K562 (cell line): ENCODE measurements at regions not wholly inside any gene's neighbourhood (a gene's known extent, or its start where the extent isn't known, plus 50 kb on each side); places are given as distances from the start of the nearest gene placed in this dataset.

Experiments
- ATAC-seq: fragments of 200-7000 bp; cut with Tn5 transposase; 3 replicates; pipeline ENCODE4 v1.9.1; 2020; ENCODE audit warnings: moderate library complexity
- BruUV-seq: library from RNA; stranded (reverse); fragments of 400-500 nt; replicated peaks from 2 replicates; lab custom pipeline; 2021; lab: Mats Ljungman, UMichigan
- CTCF ChIA-PET: fragments of 300-600 bp; formaldehyde crosslinking; extraction: SDS; loops from one replicate; lab custom pipeline; 2021; ENCODE audit warnings: low intra/inter-chr PET ratio; lab: Yijun Ruan, JAX
- POLR2A ChIA-PET: fragments of 300-600, 350-650 bp; sonication (Branson Sonifier 250); formaldehyde crosslinking; extraction: SDS; loops from one replicate; lab custom pipeline; 2021; ENCODE audit warnings: antibody characterized with exemption, inconsistent platforms; lab: Yijun Ruan, JAX
- DNase-seq, 4 experiments: peaks; one replicate each; pipeline versions ENCODE4 v3.0.0 to v3.0.0-alpha.2; 2011 to 2018; ENCODE audit warnings: low spot score in 3 of 4, mixed read lengths in 3 of 4; ENCODE audit errors: extremely low read depth in 1 of 4
- FAIRE-seq: peaks from 2 replicates; lab custom pipeline; 2011; peaks lifted over from hg19 to GRCh38; lab: Jason Lieb, UNC
- H2AFZ ChIP-seq: 2 replicates; pipeline ENCODE4 v1.6.0; 2011; ENCODE audit warnings: low read depth, low read length, control low read depth, inconsistent platforms
- H3K27ac ChIP-seq: fragments of 200-600 bp; 3 replicates; pipeline ENCODE4 v1.8.0; 2011; ENCODE audit warnings: low read depth, mild to moderate bottlenecking, control low read depth, inconsistent platforms, low read length, moderate library complexity, mixed read lengths; ENCODE audit errors: extremely low read depth
- H3K27me3 ChIP-seq, 2 experiments: fragments of 300-600 bp in 1 of 2; 2 replicates in 1 of 2; 3 replicates in 1 of 2; pipeline versions ENCODE4 v1.6.0 to v1.8.0; 2011; ENCODE audit warnings: inconsistent platforms in 2 of 2, low read length in 2 of 2, mild to moderate bottlenecking in 1 of 2, mixed read lengths in 1 of 2, moderate library complexity in 1 of 2; ENCODE audit not compliant: control insufficient read depth in 2 of 2, insufficient read depth in 2 of 2
- H3K36me3 ChIP-seq: fragments of 300-600 bp; 3 replicates; pipeline ENCODE4 v1.8.0; 2011; ENCODE audit warnings: mild to moderate bottlenecking, low read length, inconsistent platforms; ENCODE audit not compliant: control insufficient read depth, insufficient read depth
- H3K4me1 ChIP-seq, 2 experiments: fragments of 200-600 bp in 1 of 2; replicated peaks in 1 of 2; 2 replicates in 1 of 2; 3 replicates in 1 of 2; pipeline versions ENCODE4 v1.5.1 to v1.8.0; 2011; ENCODE audit warnings: inconsistent platforms in 2 of 2, low read length in 2 of 2, mild to moderate bottlenecking in 1 of 2, mixed read lengths in 1 of 2, moderate library complexity in 1 of 2; ENCODE audit not compliant: control insufficient read depth in 2 of 2, insufficient read depth in 2 of 2
- H3K4me2 ChIP-seq: 2 replicates; pipeline ENCODE4 v1.6.1; 2011; ENCODE audit warnings: low read length, control low read depth, inconsistent platforms, mixed read lengths; ENCODE audit not compliant: insufficient read depth
- H3K4me3 ChIP-seq: fragments of 200-600 bp; sonication (generic), shearing (Covaris generic); 2 replicates; pipeline ENCODE4 v1.5.1; 2016; ENCODE audit warnings: control low read depth, inconsistent platforms
- H3K79me2 ChIP-seq: fragments of 200-600 bp; 3 replicates; pipeline ENCODE4 v1.8.0; 2011; ENCODE audit warnings: low read length, inconsistent platforms; ENCODE audit not compliant: control insufficient read depth, insufficient read depth
- H3K9ac ChIP-seq, 2 experiments: 2 replicates each; pipeline versions ENCODE4 v1.6.0 to v1.6.1; 2011; ENCODE audit warnings: low read depth in 2 of 2, low read length in 2 of 2, control low read depth in 1 of 2, inconsistent platforms in 1 of 2, mild to moderate bottlenecking in 1 of 2, mixed read lengths in 1 of 2; ENCODE audit not compliant: insufficient read depth in 1 of 2
- H3K9me1 ChIP-seq: one replicate; pipeline ENCODE4 v1.6.0; 2011; ENCODE audit warnings: inconsistent platforms, mild to moderate bottlenecking, low read length, moderate library complexity; ENCODE audit not compliant: control insufficient read depth, insufficient read depth
- H3K9me3 ChIP-seq: replicated peaks from 2 replicates; pipeline ENCODE4 v1.5.1; 2011; ENCODE audit warnings: low read depth, low read length, inconsistent platforms; ENCODE audit not compliant: control insufficient read depth, insufficient read depth
- H4K20me1 ChIP-seq: replicated peaks from 2 replicates; pipeline ENCODE4 v1.6.1; 2011; ENCODE audit warnings: low read length, inconsistent platforms, mixed read lengths; ENCODE audit not compliant: control insufficient read depth, insufficient read depth
- GTF3C2 ChIP-seq: IDR thresholded peaks from 3 replicates; pipeline ENCODE4 v1.6.1; 2011; ENCODE audit warnings: borderline replicate concordance, mild to moderate bottlenecking, moderate library complexity; ENCODE audit not compliant: insufficient read length; ENCODE audit errors: extremely low read depth
- HINFP ChIP-seq: fragments of 450-650 bp; conservative IDR thresholded peaks from 2 replicates; pipeline ENCODE4 v1.6.1; 2016; ENCODE audit warnings: missing genetic modification characterization, low read depth, mild to moderate bottlenecking, control low read depth, missing compliant biosample characterization
- HOMEZ ChIP-seq: fragments of 250-450 bp; sonication (Bioruptor Pico); IDR thresholded peaks from 2 replicates; pipeline ENCODE4 v1.4.0; 2020; ENCODE audit warnings: mild to moderate bottlenecking, moderate library complexity
- HOXB6 ChIP-seq: fragments of 250-450 bp; sonication (Bioruptor Pico); IDR thresholded peaks from 2 replicates; pipeline ENCODE4 v1.5.1; 2022; ENCODE audit warnings: mild to moderate bottlenecking, borderline replicate concordance
- TFE3 ChIP-seq: fragments of 450-650 bp; formaldehyde crosslinking; IDR thresholded peaks from 2 replicates; pipeline ENCODE4 v1.4.0; 2020; ENCODE audit warnings: mild to moderate bottlenecking, mixed read lengths
- USF2 ChIP-seq: sonication (generic); formaldehyde crosslinking; IDR thresholded peaks from 2 replicates; pipeline ENCODE4 v1.5.0; 2020; ENCODE audit warnings: missing genetic modification reagents
- ZBTB12 ChIP-seq: fragments of 250-450 bp; sonication (Bioruptor Pico); IDR thresholded peaks from 2 replicates; pipeline ENCODE4 v1.4.0; 2020
- ZNF232 ChIP-seq: sonication (generic); formaldehyde crosslinking; IDR thresholded peaks from 2 replicates; pipeline ENCODE4 v1.8.0; 2022; ENCODE audit warnings: mild to moderate bottlenecking, missing genetic modification reagents
- ZNF239 ChIP-seq: fragments of 250-450 bp; sonication (Bioruptor Pico); IDR thresholded peaks from 2 replicates; pipeline ENCODE4 v1.4.0; 2020; ENCODE audit warnings: mild to moderate bottlenecking
- ZNF668 ChIP-seq: fragments of 250-450 bp; sonication (Bioruptor Pico); IDR thresholded peaks from 2 replicates; pipeline ENCODE4 v1.8.0; 2022; ENCODE audit warnings: mild to moderate bottlenecking, inconsistent platforms
- WGBS: fragments of 100-300 bp; shearing (Covaris generic); methylation state at CpG from one replicate; pipeline ENCODE4 v1.1.6; 2016; ENCODE audit warnings: low coverage, mixed read lengths; ENCODE audit not compliant: insufficient coverage; ENCODE audit errors: missing lambda C conversion rate; 5-methylcytosine and 5-hydroxymethylcytosine counted together
- in situ Hi-C: fragments of 300-500 bp; cut with MboI; formaldehyde crosslinking; loops from 4 replicates; pipeline ENCODE4 v1.15.0; 2018; ENCODE audit warnings: inconsistent platforms, mixed read lengths
- intact Hi-C: fragments of 100-400 bp; cut with micrococcal nuclease; formaldehyde crosslinking; loops from 2 replicates; pipeline ENCODE4 v1.14.2; 2022

GRCh38 chr1:213613549-213613948 lies 374.2 kb upstream of the PROX1 start:
- Histone ChIP-seq H3K9ac (no peak overlapping the region), H3K9me3 (no peaks in the 10 kb centered on the region), H3K9me1 (no peaks in the 10 kb centered on the region), H2AFZ (no peak overlapping the region), H3K4me3 (no peak overlapping the region), H4K20me1 (no peaks in the 10 kb centered on the region; the same call in 1 of the 2 replicates), H3K4me1 (no peaks in the 10 kb centered on the region), H3K27ac (no peak overlapping the region), H3K79me2 (no peaks in the 10 kb centered on the region), H3K4me2 (no peak overlapping the region), H3K27me3 (peaks cover 4 to 10% of the 10 kb centered on the region in 2 experiments), H3K36me3 (no peaks in the 10 kb centered on the region)
- no TSS peak for BruUV-seq
- in situ Hi-C loops (no loop called here), intact Hi-C loops (no loop called here)
- no peak for DNase-seq
- WGBS: 0% methylated on average over 2 of the region's 2 CpGs
- POLR2A ChIA-PET: interaction anchor here (0.8 kb wide), 1 partner anchor 1525 kb away, joined by 3 read pairs; no protein-coding TSS in a partner anchor
- CTCF ChIA-PET: no interaction called here
- no peak for FAIRE-seq
- ATAC-seq: no peak
- no peak for TF ChIP-seq ZNF668 (CRISPR knock-in tag)
- no peak for TF ChIP-seq HOMEZ (CRISPR knock-in tag)
- TF ChIP-seq GTF3C2: no peak
- TF ChIP-seq HINFP (tag): no peak
- TF ChIP-seq ZNF239 (CRISPR knock-in tag): no peak
- TF ChIP-seq ZNF232 (CRISPR knock-in tag): no peak
- no peak for TF ChIP-seq ZBTB12 (CRISPR knock-in tag)
- peak; percentile 30; the same call in 1 of the 2 replicates for TF ChIP-seq USF2 (CRISPR knock-in tag)
- TF ChIP-seq TFE3 (CRISPR knock-in tag): peak; percentile 11; the same call in 1 of the 2 replicates
- TF ChIP-seq HOXB6 (CRISPR knock-in tag): no peak
